RWPE2 (cell line): ENCODE measurements at regions not wholly inside any gene's neighbourhood (a gene's known extent, or its start where the extent isn't known, plus 50 kb on each side); places are given as distances from the start of the nearest gene placed in this dataset.

ENCODE experiments used
- ATAC-seq: fragments of 200-7000 bp; cut with Tn5 transposase; 3 replicates; pipeline ENCODE4 v1.9.1; 2021; ENCODE audit warnings: low read depth
- DNase-seq: peaks from one replicate; pipeline ENCODE4 v3.0.0-alpha.2; 2020; ENCODE audit warnings: low spot score
- H3K27ac ChIP-seq: fragments of 450-650 bp; 2 replicates; pipeline ENCODE4 v1.5.1; 2017; ENCODE audit warnings: mild to moderate bottlenecking; ENCODE audit not compliant: poor library complexity, severe bottlenecking
- H3K27me3 ChIP-seq: fragments of 250-450 bp; sonication (Bioruptor Pico); 2 replicates; pipeline ENCODE4 v1.5.1; 2021; ENCODE audit warnings: mild to moderate bottlenecking, moderate library complexity; ENCODE audit not compliant: insufficient read depth, poor library complexity, severe bottlenecking
- H3K36me3 ChIP-seq: fragments of 250-450 bp; sonication (Bioruptor Pico); 2 replicates; pipeline ENCODE4 v1.5.1; 2020; ENCODE audit warnings: low read depth, mild to moderate bottlenecking, moderate library complexity
- H3K4me1 ChIP-seq: fragments of 250-450 bp; sonication (Bioruptor Pico); 2 replicates; pipeline ENCODE4 v1.5.1; 2021; ENCODE audit warnings: mild to moderate bottlenecking, moderate library complexity; ENCODE audit not compliant: insufficient read depth, poor library complexity, severe bottlenecking
- H3K4me3 ChIP-seq: fragments of 250-450 bp; sonication (Bioruptor Pico); 2 replicates; pipeline ENCODE4 v1.5.1; 2021; ENCODE audit warnings: mild to moderate bottlenecking, moderate library complexity; ENCODE audit not compliant: severe bottlenecking
- H3K9me3 ChIP-seq: fragments of 250-450 bp; sonication (Bioruptor Pico); 2 replicates; pipeline ENCODE4 v1.5.1; 2021; ENCODE audit warnings: mild to moderate bottlenecking, moderate library complexity; ENCODE audit not compliant: severe bottlenecking
- CTCF ChIP-seq: fragments of 450-650 bp; IDR thresholded peaks from one replicate; pipeline ENCODE4 v1.5.1; 2017; ENCODE audit warnings: mild to moderate bottlenecking, moderate library complexity; ENCODE audit not compliant: poor library complexity, severe bottlenecking

DNA sequence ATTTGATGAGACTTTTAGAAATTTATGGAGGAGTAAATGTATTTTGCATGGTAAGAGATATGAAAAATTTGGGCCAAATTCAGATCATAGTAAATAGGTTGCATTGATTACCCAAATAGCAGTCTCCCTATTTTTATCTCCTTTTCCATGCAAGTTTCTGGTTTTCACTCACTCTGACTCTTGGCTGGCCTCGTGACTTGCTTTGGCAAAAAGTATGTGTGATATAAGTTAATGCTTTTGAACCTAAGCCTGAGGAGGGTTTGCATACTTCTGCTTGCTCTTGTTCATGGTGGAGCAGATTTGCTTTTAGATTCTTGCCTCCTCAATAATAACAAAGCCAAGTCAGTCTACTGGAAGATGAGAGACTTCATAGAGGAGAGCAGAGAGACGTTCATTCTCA is 1045.9 kb upstream of the CDH8 start:
- no peaks in the 10 kb centered on the region for H3K9me3 ChIP-seq
- no peak for ATAC-seq
- H3K36me3 ChIP-seq, result no peaks in the 10 kb centered on the region
- no peak overlapping the region for H3K4me3 ChIP-seq
- no peak overlapping the region for H3K27ac ChIP-seq
- no peak for TF ChIP-seq CTCF
- DNase-seq, result no peak
- H3K4me1 ChIP-seq, result no peaks in the 10 kb centered on the region
- no peaks in the 10 kb centered on the region for H3K27me3 ChIP-seq

DNA sequence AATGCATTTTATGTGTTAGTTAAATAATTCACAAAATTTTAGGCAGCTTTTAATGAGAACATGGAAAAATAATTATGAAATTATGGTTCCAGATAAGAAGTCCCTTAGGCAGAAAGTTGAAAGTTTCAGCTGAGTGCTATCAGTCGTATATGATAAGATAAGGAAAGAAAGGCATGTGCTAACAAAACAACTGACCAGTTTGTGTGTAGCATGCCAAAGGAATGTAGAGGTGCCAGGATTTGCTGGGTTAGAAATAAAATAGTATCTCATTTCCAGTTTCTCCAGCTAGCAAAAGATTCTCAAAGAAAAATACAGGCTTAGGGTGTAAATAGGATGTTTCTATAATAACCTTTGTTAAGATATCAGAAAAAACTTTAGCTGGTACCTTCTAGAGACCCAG is 1044.5 kb upstream of the CDH8 start:
- no peak for TF ChIP-seq CTCF
- Histone ChIP-seq H3K27me3 (no peaks in the 10 kb centered on the region), H3K36me3 (no peaks in the 10 kb centered on the region), H3K9me3 (no peaks in the 10 kb centered on the region), H3K4me1 (no peaks in the 10 kb centered on the region), H3K27ac (no peak overlapping the region), H3K4me3 (no peak overlapping the region)
- ATAC-seq, result no peak
- no peak for DNase-seq

- ATAC-seq, result no peak
- H3K27me3 ChIP-seq, result no peaks in the 10 kb centered on the region
- H3K36me3 ChIP-seq, result no peaks in the 10 kb centered on the region
- no peaks in the 10 kb centered on the region for H3K4me1 ChIP-seq
- no peak overlapping the region for H3K27ac ChIP-seq
- no peaks in the 10 kb centered on the region for H3K9me3 ChIP-seq
- no peak for DNase-seq
- TF ChIP-seq CTCF, result no peak
- no peak overlapping the region for H3K4me3 ChIP-seq
These were observed 1032.8 kb upstream of the CDH8 start for GRCh38 chr16:63069047-63069446.

GRCh38 chr16:63067141-63067540 is 1030.9 kb upstream of the CDH8 start:
- H3K27me3 ChIP-seq, result no peaks in the 10 kb centered on the region
- H3K4me1 ChIP-seq, result no peaks in the 10 kb centered on the region
- TF ChIP-seq CTCF, result no peak
- no peaks in the 10 kb centered on the region for H3K9me3 ChIP-seq
- DNase-seq, result no peak
- no peak for ATAC-seq
- H3K36me3 ChIP-seq, result no peaks in the 10 kb centered on the region
- no peak overlapping the region for H3K4me3 ChIP-seq
- no peak overlapping the region for H3K27ac ChIP-seq

DNA sequence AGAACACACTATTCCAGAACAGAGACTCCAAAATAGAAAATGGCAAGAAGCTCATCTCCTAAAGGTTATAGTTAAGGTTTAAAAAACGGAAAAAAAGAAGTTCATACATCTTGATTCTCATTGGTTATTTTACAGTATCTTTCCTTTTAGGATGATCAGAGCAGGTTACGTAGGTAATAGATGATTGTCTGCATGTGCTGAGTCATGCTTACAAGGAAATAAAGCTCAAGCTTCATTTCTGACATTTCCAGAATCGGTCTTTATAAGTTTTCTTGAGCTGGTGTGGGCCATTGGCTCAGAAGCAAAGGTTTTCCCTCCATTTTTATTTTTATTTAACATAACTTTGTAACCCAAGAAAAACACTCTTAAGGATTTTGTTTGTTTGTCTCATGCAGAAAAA is 1030.3 kb upstream of the CDH8 start:
- H3K4me3 ChIP-seq, result no peak overlapping the region
- H3K27ac ChIP-seq, result no peak overlapping the region
- DNase-seq (no peak), ATAC-seq (no peak)
- no peaks in the 10 kb centered on the region for H3K4me1 ChIP-seq
- TF ChIP-seq CTCF, result no peak
- no peaks in the 10 kb centered on the region for H3K36me3 ChIP-seq
- no peaks in the 10 kb centered on the region for H3K9me3 ChIP-seq
- no peaks in the 10 kb centered on the region for H3K27me3 ChIP-seq
